Posterior vena cava (tissue), 2 donors: ENCODE measurements at regions not wholly inside any gene's neighbourhood (a gene's known extent, or its start where the extent isn't known, plus 50 kb on each side); places are given as distances from the start of the nearest gene placed in this dataset.
"Not testable (repeated sequence)": the region's sequence is repeated elsewhere in the genome, so short reads cannot be mapped to it uniquely, and the experiment has no call there.

Experiments used
- DNase-seq: peaks from one replicate; pipeline ENCODE4 v3.0.0-alpha.2; 2020; ENCODE audit warnings: low spot score
- intact Hi-C, 2 donors: fragments of 100-400 bp; cut with DNase I; formaldehyde crosslinking; loops; one replicate each; pipeline versions ENCODE4 v1.14.1 to v1.14.2; 2022 to 2023
- donor health status: DM: yes; HTN: yes; CAD: no.
- donor health status: DM: yes; HTN: yes; CAD: no.

- DNase-seq, intact Hi-C loops: not testable (repeated sequence)
Measured at GRCh38 chr3:185306286-185306685, 52.4 kb upstream of the EHHADH start.

DNA sequence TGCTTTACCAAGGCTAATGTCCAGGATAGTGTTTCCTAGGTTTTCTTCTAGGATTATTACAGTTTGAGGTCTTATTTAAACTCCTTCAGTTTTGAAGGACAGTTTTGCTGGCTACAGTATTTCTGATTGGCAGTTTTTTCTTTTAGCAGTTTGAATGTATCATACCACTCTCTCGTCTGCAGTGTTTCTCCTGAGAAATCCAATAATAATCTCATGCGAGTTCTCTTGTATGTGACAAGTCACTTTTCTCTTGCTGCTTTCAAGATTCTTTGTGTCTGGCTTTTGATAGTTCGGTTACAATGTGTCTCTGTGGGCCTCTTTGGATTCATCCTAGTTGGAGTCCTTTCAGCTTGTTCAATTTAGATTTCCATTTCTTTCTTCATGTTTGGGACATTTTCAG, 53.0 kb upstream of the EHHADH start:
- intact Hi-C loops: no loop called here
- DNase-seq: no peak

DNA sequence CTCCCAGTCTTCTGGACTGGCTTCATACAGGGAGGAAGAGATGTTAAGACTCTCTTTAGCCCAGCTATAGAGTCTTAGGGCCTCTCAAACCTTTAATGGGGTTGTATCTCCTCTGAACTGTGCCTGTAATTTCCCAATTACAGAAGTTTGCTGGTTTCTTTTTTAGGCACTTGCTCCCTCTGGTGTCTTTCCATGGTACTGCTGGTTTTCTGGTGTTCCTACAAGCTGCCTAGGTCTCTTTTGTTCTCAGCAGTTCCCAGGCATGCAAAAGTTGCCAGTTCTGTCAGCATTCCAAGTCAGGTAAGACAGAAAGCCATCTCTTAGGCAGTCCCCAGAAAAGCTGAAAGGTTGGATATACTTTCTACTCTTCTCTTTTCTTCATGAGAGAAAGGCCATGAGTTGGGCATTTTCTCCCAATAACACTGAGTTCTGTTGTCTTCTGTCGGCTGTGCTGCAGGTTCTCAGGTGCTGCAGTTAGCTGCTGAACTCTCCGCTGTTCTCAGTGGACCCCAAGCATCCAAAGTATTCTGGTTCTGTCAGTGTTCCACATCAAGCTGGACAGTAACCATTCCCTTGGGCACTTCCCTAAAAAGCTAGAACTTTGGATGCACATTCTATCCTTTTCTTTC, 54.4 kb upstream of the EHHADH start:
- intact Hi-C loops: no loop called here
- no peak for DNase-seq

GRCh38 chr3:185309302-185309701, 53.6 kb upstream of the MAP3K13 start:
- intact Hi-C loops: loop anchor here in 1 of 2 donors (1.0 kb wide), 1 partner anchor 36 kb away; no protein-coding TSS in a partner anchor
- DNase-seq: no peak

DNA sequence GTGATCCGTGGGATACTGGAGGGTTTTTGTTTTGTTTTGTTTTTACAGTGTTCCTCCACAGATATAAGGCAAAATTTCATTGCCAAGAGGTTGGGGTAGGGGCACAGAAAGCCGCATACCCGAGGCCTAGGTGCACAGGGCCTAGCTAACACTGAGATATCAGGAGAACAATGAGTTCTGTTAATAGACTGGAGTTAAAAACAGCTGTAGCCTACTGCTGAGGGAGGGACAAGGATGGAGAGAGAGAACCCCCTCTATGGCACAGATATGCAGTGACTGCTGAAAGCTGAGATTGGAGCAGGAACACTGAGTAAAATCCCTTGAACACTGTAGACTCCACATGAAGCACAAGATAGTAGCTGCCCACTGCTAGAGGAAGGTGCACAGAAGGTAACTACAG, 53.1 kb upstream of the MAP3K13 start:
- intact Hi-C loops: loop anchor here in 1 of 2 donors (1.0 kb wide), 1 partner anchor 36 kb away; no protein-coding TSS in a partner anchor
- no peak for DNase-seq

DNA sequence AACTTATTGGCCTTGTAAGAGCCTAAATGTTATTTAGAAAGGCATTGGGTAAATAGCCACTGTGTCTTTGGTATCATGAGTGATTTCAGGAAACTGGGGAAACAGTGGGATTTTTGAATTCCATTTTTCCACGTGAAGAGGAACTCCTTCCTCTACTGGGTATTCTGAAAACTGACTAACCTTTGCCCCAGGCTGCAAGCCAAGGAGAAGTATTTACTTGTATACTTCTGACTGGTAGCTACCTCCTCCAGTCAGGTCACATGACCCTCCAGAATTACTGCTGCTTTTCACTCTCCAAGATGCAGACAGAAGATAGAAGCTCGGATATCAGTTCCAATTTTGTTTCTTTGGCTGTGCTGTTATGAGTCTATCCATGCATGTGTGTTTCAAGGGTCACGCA, 50.9 kb upstream of the MAP3K13 start:
- DNase-seq: no peak
- intact Hi-C loops: no loop called here
